8988T (cell line): ENCODE measurements at regions not wholly inside any gene's neighbourhood (a gene's known extent, or its start where the extent isn't known, plus 50 kb on each side); places are given as distances from the start of the nearest gene placed in this dataset.

Experiments
- DNase-seq: peaks from one replicate; pipeline ENCODE4 v3.0.0; 2011

- no peak for DNase-seq
Measured at GRCh38 chr12:94032368-94032767, 116.0 kb upstream of the PLXNC1 start.

DNA sequence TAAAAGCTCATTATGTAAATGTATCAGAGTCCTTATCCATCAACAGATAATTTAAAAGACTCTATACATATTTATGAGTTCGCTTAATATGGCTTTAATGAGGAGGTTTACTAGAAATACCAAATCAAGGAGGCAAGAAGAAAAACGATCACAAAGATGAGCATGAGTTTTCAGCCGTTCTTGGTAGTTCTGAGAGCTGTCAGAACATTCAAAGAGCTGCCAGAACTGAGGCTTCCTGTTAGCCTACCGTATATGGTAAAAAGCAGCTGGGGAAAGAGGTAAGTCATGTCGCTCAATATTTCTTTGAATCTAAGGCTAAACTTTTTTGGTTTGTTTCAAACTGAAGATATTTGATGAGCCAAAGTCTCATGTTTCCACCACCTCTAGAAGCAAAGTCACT, 115.3 kb upstream of the PLXNC1 start:
- no peak for DNase-seq

GRCh38 chr12:94033784-94034183, 114.6 kb upstream of the PLXNC1 start:
- DNase-seq, result no peak

DNA sequence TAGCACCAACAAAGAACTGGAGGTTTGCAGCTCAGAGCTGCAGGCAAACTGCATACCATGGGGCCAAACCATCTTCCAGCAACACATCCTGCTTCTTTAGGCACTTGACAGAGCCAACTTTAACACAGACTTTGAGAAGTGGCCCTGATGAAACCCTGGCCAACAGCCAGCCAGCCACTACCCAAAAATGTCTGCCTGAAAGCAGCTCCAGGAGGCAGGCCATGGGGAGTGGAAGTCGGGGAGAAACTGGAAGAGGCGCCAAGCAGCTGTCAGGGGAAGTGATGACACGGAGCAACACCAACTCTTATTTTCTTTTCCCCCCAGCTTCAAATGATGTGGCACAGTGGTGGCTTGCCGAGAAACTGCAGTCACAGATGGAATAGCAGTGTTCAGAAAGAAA, 110.9 kb upstream of the PLXNC1 start:
- DNase-seq, result no peak

DNA sequence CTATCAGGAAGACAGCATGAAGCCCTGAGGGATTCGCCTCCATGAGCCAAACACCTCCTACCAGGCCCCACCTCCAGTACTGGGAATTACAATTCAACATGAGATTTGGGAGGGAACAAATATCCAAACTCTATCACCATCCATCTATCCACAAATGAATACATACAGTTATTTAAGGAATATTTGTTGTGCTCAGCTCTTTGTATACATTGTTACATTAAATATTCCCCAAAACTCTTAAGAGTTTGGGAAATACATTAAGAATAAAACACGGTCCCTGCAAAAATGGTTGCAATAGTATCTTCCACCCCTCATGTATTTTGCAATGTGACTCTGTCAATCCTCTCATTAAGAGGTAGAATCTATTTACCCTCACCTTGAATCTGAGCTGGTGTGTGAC, 109.8 kb upstream of the PLXNC1 start:
- no peak for DNase-seq

- DNase-seq, result no peak
Measured at GRCh38 chr12:94039199-94039840, 109.1 kb upstream of the PLXNC1 start.

GRCh38 chr12:94039914-94040313, 108.5 kb upstream of the PLXNC1 start:
- DNase-seq, result no peak

- no peak for DNase-seq
Measured at GRCh38 chr12:94041850-94042249, 106.5 kb upstream of the PLXNC1 start.

DNA sequence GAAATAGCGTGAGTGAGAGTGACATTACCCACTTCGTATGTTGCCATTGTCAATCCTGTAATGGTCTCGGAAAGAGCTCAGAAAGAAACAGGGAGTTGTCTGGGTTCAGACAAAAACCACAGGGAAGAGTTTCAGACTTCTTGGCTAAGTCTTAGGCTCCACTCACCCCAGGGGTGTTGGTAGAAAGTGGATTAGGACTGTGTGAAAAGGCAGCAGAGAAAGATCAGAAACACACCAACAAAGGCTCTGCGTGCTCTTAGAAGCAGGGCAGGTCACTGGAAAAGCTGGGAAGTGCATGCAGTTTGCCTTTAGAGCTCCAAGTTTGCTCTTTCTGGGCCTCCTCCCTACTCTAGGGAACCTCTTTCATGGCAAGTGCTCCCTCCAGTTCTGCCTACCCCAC, 106.1 kb upstream of the PLXNC1 start:
- no peak for DNase-seq

- no peak for DNase-seq
Measured at GRCh38 chr12:94046626-94047410, 101.6 kb upstream of the PLXNC1 start.

GRCh38 chr12:94047781-94048567, 100.4 kb upstream of the PLXNC1 start:
- no peak for DNase-seq

GRCh38 chr12:94048757-94049156, 99.6 kb upstream of the PLXNC1 start:
- no peak for DNase-seq

DNA sequence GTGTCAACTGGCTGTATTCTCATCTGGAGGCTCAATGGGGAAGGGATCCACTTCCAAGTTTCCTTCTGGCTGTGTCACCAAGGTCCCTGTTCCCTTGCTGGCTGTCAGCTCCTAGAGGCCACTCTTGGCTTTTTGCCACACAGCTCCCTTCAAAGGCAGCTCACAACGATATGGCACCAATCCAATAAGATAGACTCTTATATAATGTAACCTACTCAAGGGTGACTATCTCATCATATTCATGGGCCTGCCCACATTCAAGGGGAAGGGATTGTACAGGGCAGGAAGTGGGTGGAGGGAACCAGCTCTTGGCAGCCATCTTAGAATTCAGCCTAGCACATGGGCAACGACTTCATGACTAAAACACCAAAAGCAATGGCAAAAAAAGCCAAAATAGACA, 98.7 kb upstream of the PLXNC1 start:
- no peak for DNase-seq

- no peak for DNase-seq
Measured at GRCh38 chr12:94053676-94054075, 94.7 kb upstream of the PLXNC1 start.

- no peak for DNase-seq
Measured at GRCh38 chr12:94055528-94055927, 92.8 kb upstream of the PLXNC1 start.

DNA sequence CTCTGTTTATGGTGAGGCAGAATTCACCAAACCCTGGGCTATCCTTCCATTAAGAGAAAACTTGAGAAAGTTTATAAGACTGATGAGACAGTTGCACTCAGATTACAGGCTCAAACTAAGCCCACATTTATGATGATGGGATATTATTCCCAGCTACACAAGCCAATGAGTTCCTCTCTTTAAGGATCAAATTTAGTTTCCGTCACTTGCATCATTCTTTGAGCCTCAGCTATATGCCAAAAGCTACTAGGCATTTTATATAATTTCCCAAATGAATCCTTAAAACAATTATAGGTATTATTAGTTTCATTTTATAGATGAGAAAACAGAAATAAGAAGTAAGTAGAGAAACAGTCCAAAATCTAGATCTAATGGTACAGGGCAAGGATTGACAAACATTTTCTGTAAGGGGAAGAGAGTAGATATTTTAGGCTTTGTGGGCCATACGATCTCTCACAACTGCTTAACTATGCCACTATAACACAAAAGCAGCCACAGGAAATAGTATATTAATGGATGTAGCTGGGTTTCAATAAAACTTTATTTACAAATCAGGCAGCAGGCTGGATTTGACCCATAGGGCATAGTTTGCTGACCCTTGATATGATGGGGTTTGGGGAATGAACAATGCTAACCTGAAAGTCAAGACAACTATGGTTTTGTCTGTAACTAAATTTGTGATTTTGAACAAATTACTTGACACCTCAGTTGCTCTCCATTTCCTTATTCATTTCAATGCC, 91.8 kb upstream of the PLXNC1 start:
- no peak for DNase-seq

- DNase-seq, result no peak
Measured at GRCh38 chr12:94057262-94058151, 90.9 kb upstream of the PLXNC1 start.

DNA sequence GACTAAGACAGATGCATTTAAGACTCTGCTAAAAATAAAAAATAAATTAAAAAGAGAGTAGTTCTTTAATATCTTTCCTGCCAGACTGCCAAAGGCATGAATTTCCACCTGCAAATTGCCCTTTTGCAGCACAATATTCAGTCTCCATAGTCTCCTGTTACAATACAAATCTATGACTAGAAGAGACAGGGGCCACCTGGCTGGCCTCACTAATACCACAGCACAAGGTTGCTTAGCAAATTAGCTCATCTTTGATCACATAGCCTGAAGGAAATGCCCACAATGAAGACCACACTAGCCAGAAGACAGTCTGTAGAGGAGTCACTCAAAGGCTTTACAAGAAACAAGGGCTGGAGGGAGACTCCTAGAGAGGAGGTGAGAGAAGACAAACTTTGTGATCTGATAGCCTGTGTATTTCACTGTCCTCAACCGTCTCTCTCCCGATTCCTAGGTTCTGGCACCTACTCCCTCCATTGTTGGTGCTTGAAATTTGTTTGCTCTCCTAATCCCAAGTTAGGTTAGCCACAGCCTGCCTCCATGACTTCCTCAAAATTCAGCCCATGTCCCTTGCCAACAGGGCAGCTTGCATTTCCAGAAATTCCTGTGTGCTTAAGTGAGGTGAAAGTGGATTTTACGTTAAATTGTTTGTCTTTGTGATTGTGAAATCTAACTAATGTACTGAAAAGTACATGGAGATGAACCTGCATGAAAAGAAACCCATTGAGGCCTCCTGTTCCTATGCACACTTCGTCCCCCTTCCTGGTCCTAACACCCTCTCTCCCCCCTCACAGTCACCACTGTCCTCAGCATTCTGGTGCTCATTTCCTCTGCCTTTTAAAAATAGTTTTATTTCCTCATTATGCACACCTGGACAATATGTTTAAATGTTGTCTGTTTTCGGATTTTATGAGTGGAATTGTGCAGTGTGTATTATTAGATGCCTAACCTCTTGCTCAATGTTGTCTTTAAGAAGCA, 88.7 kb upstream of the PLXNC1 start:
- DNase-seq, result no peak

- no peak for DNase-seq
Measured at GRCh38 chr12:94062194-94062593, 86.2 kb upstream of the PLXNC1 start.

GRCh38 chr12:94062796-94063635, 85.4 kb upstream of the PLXNC1 start:
- DNase-seq, result no peak
